ENCODE measurements at regions not wholly inside any gene's neighbourhood (a gene's known extent, or its start where the extent isn't known, plus 50 kb on each side); places are given as distances from the start of the nearest gene placed in this dataset.
"Not testable (repeated sequence)": the region's sequence is repeated elsewhere in the genome, so short reads cannot be mapped to it uniquely, and the experiment has no call there.

- DNase-seq = no peak
Measured at GRCh38 chr4:57199267-57199666, 89.1 kb upstream of the IGFBP7 start.

- no peak for DNase-seq
Measured at GRCh38 chr4:57195622-57196021, 85.4 kb upstream of the IGFBP7 start.

- no peak for DNase-seq
Measured at GRCh38 chr4:57194068-57194611, 84.0 kb upstream of the IGFBP7 start.

- no peak for DNase-seq
Measured at GRCh38 chr4:57193209-57193810, 83.1 kb upstream of the IGFBP7 start.

GRCh38 chr4:57191523-57192034 lies 81.4 kb upstream of the IGFBP7 start:
- DNase-seq = no peak

- DNase-seq = peak; percentile 42
Measured at GRCh38 chr4:57190601-57191481, 80.7 kb upstream of the IGFBP7 start.

GRCh38 chr4:57187246-57187645 lies 77.1 kb upstream of the IGFBP7 start:
- no peak for DNase-seq

- DNase-seq = no peak
Measured at GRCh38 chr4:57184378-57185029, 74.3 kb upstream of the IGFBP7 start.

GRCh38 chr4:57182132-57182874 lies 72.1 kb upstream of the IGFBP7 start:
- DNase-seq = no peak

- not testable (repeated sequence) for DNase-seq
Measured at GRCh38 chr4:57173136-57173535, 63.0 kb upstream of the IGFBP7 start.

- DNase-seq = no peak
Measured at GRCh38 chr4:57172065-57172464, 61.9 kb upstream of the IGFBP7 start.

GRCh38 chr4:57168982-57169381 lies 58.8 kb upstream of the IGFBP7 start:
- no peak for DNase-seq

GRCh38 chr4:57163530-57164459 lies 53.6 kb upstream of the IGFBP7 start:
- peak; percentile 81 for DNase-seq

GRCh38 chr4:57162499-57163019 lies 52.4 kb upstream of the IGFBP7 start:
- DNase-seq = no peak

Measured in activated CD4-positive, alpha-beta T cell treated with anti-CD3 and anti-CD28 coated beads, Interleukin-10, Interleukin-2, amounts not matched to agents 100 ng/mL and 50 ng/mL, durations not matched to agents 16 hours and 8 hours (primary cell).